ENCODE measurements at regions not wholly inside any gene's neighbourhood (a gene's known extent, or its start where the extent isn't known, plus 50 kb on each side); places are given as distances from the start of the nearest gene placed in this dataset.

- Mint-ChIP-seq H3K4me1 (peaks cover 27 to 31% of the 10 kb centered on the region in 2 donors), H3K27ac (peak overlapping the region in 1 of 6 donors; percentile 62), H3K27me3 (ENCODE audit: low read depth in 3 of 3) (peaks cover 15 to 47% (median 22%) of the 10 kb centered on the region in 3 donors), H3K4me3 (peak overlapping the region in 1 of 5 donors; percentile 27), H3K9me3 (peaks cover 0 to 1% (median 0%) of the 10 kb centered on the region in 6 donors), H3K36me3 (peaks cover 0 to 3% (median 0%) of the 10 kb centered on the region in 3 donors)
- no peak for DNase-seq
Observed at GRCh38 chr1:114208106-114208505, 54.4 kb upstream of the SYT6 start.

GRCh38 chr1:114207635-114208034 is 54.0 kb upstream of the SYT6 start:
- H3K4me1 Mint-ChIP-seq, result peaks cover 27 to 31% of the 10 kb centered on the region in 2 donors
- DNase-seq, result peak; percentile 28 to 41 (median 31)
- H3K36me3 Mint-ChIP-seq, result peaks cover 0 to 3% (median 0%) of the 10 kb centered on the region in 3 donors
- no peak overlapping the region for H3K27ac Mint-ChIP-seq
- peaks cover 0 to 1% (median 0%) of the 10 kb centered on the region in 6 donors for H3K9me3 Mint-ChIP-seq
- H3K27me3 Mint-ChIP-seq (ENCODE audit: low read depth in 3 of 3), result peaks cover 15 to 47% (median 22%) of the 10 kb centered on the region in 3 donors
- H3K4me3 Mint-ChIP-seq, result peak overlapping the region in 1 of 5 donors; percentile 27

GRCh38 chr1:114206392-114206791 is 52.7 kb upstream of the SYT6 start:
- Mint-ChIP-seq H3K27ac (no peak overlapping the region), H3K4me1 (peaks cover 27 to 31% of the 10 kb centered on the region in 2 donors), H3K9me3 (peaks cover 0 to 1% (median 0%) of the 10 kb centered on the region in 6 donors), H3K27me3 (ENCODE audit: low read depth in 3 of 3) (peaks cover 15 to 47% (median 22%) of the 10 kb centered on the region in 3 donors), H3K4me3 (no peak overlapping the region), H3K36me3 (peaks cover 0 to 3% (median 0%) of the 10 kb centered on the region in 3 donors)
- no peak for DNase-seq

- Mint-ChIP-seq H3K4me3 (no peak overlapping the region), H3K9me3 (peaks cover 0 to 4% (median 0%) of the 10 kb centered on the region in 6 donors), H3K27ac (no peak overlapping the region), H3K4me1 (peaks cover 32 to 40% of the 10 kb centered on the region in 2 donors), H3K27me3 (ENCODE audit: low read depth in 3 of 3) (peaks cover 6 to 46% (median 23%) of the 10 kb centered on the region in 3 donors), H3K36me3 (peaks cover 0 to 4% (median 3%) of the 10 kb centered on the region in 3 donors)
- no peak for DNase-seq
Observed at GRCh38 chr1:114203595-114204128, 50.0 kb upstream of the SYT6 start.
